HG02610 (cell line): ENCODE measurements at regions not wholly inside any gene's neighbourhood (a gene's known extent, or its start where the extent isn't known, plus 50 kb on each side); places are given as distances from the start of the nearest gene placed in this dataset.
"Not testable (repeated sequence)": the region's sequence is repeated elsewhere in the genome, so short reads cannot be mapped to it uniquely, and the experiment has no call there.

ENCODE experiments used
- ATAC-seq: cut with Tn5 transposase; IDR thresholded peaks from one replicate; pipeline ENCODE4 v1.9.1; 2021; ENCODE audit warnings: mild to moderate bottlenecking, moderate library complexity; ENCODE audit not compliant: unreplicated experiment

- ATAC-seq, result no peak
These were observed 430.5 kb upstream of the SOX5 start for GRCh38 chr12:24379861-24380521.

- ATAC-seq, result no peak
These were observed 430.0 kb upstream of the SOX5 start for GRCh38 chr12:24379433-24379832.

- peak; percentile 83 for ATAC-seq
These were observed 429.3 kb upstream of the SOX5 start for GRCh38 chr12:24378548-24379407.

- no peak for ATAC-seq
These were observed 425.0 kb upstream of the SOX5 start for GRCh38 chr12:24374452-24374851.

GRCh38 chr12:24373004-24373403 lies 423.5 kb upstream of the SOX5 start:
- no peak for ATAC-seq

GRCh38 chr12:24366514-24366913 lies 417.0 kb upstream of the SOX5 start:
- no peak for ATAC-seq

GRCh38 chr12:24364921-24365320 lies 415.5 kb upstream of the SOX5 start:
- no peak for ATAC-seq

- ATAC-seq, result no peak
These were observed 413.8 kb upstream of the SOX5 start for GRCh38 chr12:24363177-24363754.

GRCh38 chr12:24361877-24362580 lies 412.6 kb upstream of the SOX5 start:
- no peak for ATAC-seq

GRCh38 chr12:24360907-24361306 lies 411.4 kb upstream of the SOX5 start:
- peak; percentile 56 for ATAC-seq

GRCh38 chr12:24360461-24360860 lies 411.0 kb upstream of the SOX5 start:
- ATAC-seq, result peak; percentile 61

GRCh38 chr12:24360057-24360456 lies 410.6 kb upstream of the SOX5 start:
- no peak for ATAC-seq

GRCh38 chr12:24359418-24359817 lies 409.9 kb upstream of the SOX5 start:
- ATAC-seq, result no peak

GRCh38 chr12:24356240-24356804 lies 406.9 kb upstream of the SOX5 start:
- peak; percentile 55 for ATAC-seq

GRCh38 chr12:24352363-24352762 lies 402.9 kb upstream of the SOX5 start:
- no peak for ATAC-seq

- no peak for ATAC-seq
These were observed 399.8 kb upstream of the SOX5 start for GRCh38 chr12:24349051-24349799.

GRCh38 chr12:24348180-24348579 lies 398.7 kb upstream of the SOX5 start:
- not testable (repeated sequence) for ATAC-seq

GRCh38 chr12:24328261-24328660 lies 378.8 kb upstream of the SOX5 start:
- no peak for ATAC-seq

GRCh38 chr12:24325331-24325730 lies 375.9 kb upstream of the SOX5 start:
- ATAC-seq, result no peak

GRCh38 chr12:24307716-24308335 lies 358.4 kb upstream of the SOX5 start:
- no peak for ATAC-seq
